ENCODE measurements at regions not wholly inside any gene's neighbourhood (a gene's known extent, or its start where the extent isn't known, plus 50 kb on each side); places are given as distances from the start of the nearest gene placed in this dataset.

DNA sequence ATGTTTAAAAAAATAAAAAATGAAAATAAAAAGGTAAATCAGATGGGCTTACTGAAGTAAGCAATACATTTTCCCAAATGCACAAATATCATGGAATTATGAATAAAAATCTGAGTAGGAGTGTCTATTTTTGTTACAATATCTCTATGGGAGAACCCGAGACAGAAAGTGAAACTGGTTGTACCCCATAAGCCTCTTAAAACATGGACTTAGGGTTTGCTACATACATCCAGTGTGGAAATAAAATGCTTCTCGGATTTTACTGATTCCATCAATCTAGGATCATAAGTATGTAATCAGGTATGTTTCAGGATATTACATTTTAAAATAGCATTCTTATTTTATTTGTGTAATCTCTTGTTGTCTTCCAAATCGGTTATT lies 177.8 kb upstream of the CDIN1 start:
- H3K27ac ChIP-seq = no peak overlapping the region
- TF ChIP-seq, protein P1, sequence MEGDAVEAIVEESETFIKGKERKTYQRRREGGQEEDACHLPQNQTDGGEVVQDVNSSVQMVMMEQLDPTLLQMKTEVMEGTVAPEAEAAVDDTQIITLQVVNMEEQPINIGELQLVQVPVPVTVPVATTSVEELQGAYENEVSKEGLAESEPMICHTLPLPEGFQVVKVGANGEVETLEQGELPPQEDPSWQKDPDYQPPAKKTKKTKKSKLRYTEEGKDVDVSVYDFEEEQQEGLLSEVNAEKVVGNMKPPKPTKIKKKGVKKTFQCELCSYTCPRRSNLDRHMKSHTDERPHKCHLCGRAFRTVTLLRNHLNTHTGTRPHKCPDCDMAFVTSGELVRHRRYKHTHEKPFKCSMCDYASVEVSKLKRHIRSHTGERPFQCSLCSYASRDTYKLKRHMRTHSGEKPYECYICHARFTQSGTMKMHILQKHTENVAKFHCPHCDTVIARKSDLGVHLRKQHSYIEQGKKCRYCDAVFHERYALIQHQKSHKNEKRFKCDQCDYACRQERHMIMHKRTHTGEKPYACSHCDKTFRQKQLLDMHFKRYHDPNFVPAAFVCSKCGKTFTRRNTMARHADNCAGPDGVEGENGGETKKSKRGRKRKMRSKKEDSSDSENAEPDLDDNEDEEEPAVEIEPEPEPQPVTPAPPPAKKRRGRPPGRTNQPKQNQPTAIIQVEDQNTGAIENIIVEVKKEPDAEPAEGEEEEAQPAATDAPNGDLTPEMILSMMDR (conservative IDR thresholded peaks at IDR 0.05) = no peak

GRCh38 chr15:36403351-36403750 lies 176.1 kb upstream of the CDIN1 start:
- TF ChIP-seq, protein P1 (conservative IDR thresholded peaks at IDR 0.05) = no peak
- no peak overlapping the region for H3K27ac ChIP-seq

DNA sequence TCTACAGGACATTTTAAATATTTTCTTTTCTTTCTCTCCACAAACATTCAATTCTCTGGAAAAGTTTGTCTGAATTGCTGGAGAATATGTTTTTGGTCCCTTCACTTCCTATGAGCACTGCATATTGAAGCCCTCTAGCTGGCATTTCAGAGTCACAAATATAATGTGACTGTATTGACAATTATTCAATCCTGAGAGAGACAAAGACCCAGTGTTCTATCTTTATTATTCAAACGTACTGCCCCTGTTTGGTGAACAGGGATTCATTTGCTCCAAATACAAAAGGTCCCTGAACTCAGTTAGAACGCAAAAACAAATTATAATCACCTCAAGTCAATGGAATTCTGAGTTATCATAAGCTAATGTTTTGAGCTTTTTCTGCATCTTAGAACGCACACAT lies 173.1 kb upstream of the CDIN1 start:
- no peak overlapping the region for H3K27ac ChIP-seq

GRCh38 chr15:36406911-36407310 lies 172.5 kb upstream of the CDIN1 start:
- H3K27ac ChIP-seq = no peak overlapping the region
- TF ChIP-seq, protein P1 (conservative IDR thresholded peaks at IDR 0.05) = no peak

More for the DNA sequence above, 173.1 kb upstream of the CDIN1 start:
- TF ChIP-seq, protein P1 (conservative IDR thresholded peaks at IDR 0.05) = no peak

DNA sequence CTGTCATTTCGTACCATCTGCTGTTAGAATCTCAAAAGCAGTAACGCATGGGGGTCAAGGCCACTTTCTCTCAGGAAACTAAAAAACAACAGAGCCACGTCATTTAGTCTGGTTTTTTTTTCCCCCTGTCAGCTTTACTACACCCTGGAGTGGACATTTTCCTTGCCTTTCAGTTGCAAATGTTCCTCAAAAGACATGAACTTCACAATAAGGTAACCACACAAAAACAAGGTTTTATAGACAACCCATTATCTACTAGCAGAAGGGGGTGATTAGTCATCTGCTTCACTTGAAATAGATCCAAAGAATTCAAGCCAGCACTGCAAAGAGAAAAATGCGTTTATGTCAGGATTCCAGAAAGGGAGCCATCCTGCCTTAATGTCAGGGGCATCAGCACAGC lies 171.8 kb upstream of the CDIN1 start:
- TF ChIP-seq, protein P1 (conservative IDR thresholded peaks at IDR 0.05) = no peak
- no peak overlapping the region for H3K27ac ChIP-seq

DNA sequence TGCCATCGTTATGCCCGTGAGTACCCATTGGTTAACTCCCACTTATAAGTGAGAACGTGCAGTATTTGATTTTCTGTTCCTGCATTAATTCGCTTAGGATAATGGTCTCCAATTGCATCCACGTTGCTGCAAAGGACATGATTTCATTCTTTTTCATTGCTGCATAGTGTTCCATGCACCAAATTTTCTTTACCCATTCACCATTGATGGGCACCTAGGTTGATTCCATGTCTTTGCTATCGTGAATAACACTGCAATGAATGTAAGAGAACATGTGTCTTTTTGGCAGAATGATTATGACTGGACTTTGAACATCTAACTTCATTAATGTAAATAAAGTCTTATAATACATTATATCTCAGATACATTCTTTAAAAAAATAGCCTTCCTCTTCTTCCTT lies 169.6 kb upstream of the CDIN1 start:
- H3K27ac ChIP-seq = no peak overlapping the region
- TF ChIP-seq, protein P1 (conservative IDR thresholded peaks at IDR 0.05) = no peak

- no peak overlapping the region for H3K27ac ChIP-seq
- TF ChIP-seq, protein P1 (conservative IDR thresholded peaks at IDR 0.05) = no peak
These were observed 164.8 kb upstream of the CDIN1 start for GRCh38 chr15:36414670-36415069.

DNA sequence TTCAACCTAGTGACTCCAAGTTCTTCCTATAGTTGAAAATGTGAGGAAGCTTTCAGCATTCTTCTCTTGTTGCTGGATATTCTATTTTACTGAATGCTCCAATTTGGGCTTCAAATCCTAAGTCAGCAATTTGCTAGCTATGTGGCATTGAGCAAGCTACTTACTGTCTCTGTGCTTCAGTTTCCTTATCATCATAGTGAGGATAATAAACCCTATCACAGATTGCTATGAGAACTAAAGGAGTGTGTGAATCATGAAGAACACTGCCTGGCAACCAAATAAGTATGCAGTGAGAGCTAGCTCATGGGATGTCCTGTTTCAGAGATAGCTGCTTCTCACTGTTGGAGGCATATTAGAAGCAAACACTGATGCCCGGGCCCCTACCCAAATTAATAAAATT lies 163.8 kb upstream of the CDIN1 start:
- TF ChIP-seq, protein P1 (conservative IDR thresholded peaks at IDR 0.05) = no peak
- no peak overlapping the region for H3K27ac ChIP-seq
